Upper lobe of left lung (tissue), 6 donors: ENCODE measurements at regions not wholly inside any gene's neighbourhood (a gene's known extent, or its start where the extent isn't known, plus 50 kb on each side); places are given as distances from the start of the nearest gene placed in this dataset.

Experiments
- ATAC-seq, 2 donors: fragments of 200-7000 bp; cut with Tn5 transposase; one replicate each; pipeline ENCODE4 v1.9.1; 2022; ENCODE audit warnings: mild to moderate bottlenecking in 2 of 2, moderate library complexity in 2 of 2; ENCODE audit not compliant: low FRiP score in 2 of 2
- DNase-seq, 2 donors: peaks; one replicate each; pipeline ENCODE4 v3.0.0-alpha.2; 2019 to 2020
- H3K27ac ChIP-seq, 4 donors: fragments of 200-600 bp; sonication (generic); one replicate each; pipeline ENCODE4 v1.5.1; 2016 to 2019
- H3K27me3 ChIP-seq, 4 donors: fragments of 200-600 bp; sonication (generic); one replicate each; pipeline ENCODE4 v1.5.1; 2017 to 2019
- H3K36me3 ChIP-seq, 4 donors: fragments of 200-600 bp; sonication (generic); one replicate each; pipeline ENCODE4 v1.5.1; 2016 to 2019
- H3K4me1 ChIP-seq, 4 donors: fragments of 200-600 bp; sonication (generic); one replicate each; pipeline ENCODE4 v1.5.1; 2018 to 2019
- H3K4me3 ChIP-seq, 4 donors: fragments of 200-600 bp; sonication (generic); one replicate each; pipeline ENCODE4 v1.5.1; 2017 to 2019; ENCODE audit warnings: mild to moderate bottlenecking in 2 of 4, moderate library complexity in 1 of 4
- H3K9me3 ChIP-seq, 4 donors: fragments of 200-600 bp; sonication (generic); one replicate each; pipeline ENCODE4 v1.5.1; 2018 to 2019
- EP300 ChIP-seq, 4 donors: sonication (generic); formaldehyde crosslinking; IDR thresholded peaks; one replicate each; pipeline ENCODE4 v1.5.1; 2017; ENCODE audit warnings: antibody characterized with exemption in 4 of 4, control low read depth in 2 of 4
- POLR2A ChIP-seq, 4 donors: fragments of 450-650 bp; IDR thresholded peaks; one replicate each; pipeline ENCODE4 v1.5.1; 2016 to 2017; ENCODE audit warnings: antibody characterized with exemption in 4 of 4, mild to moderate bottlenecking in 2 of 4
- POLR2AphosphoS5 ChIP-seq, 2 donors: sonication (generic); formaldehyde crosslinking; IDR thresholded peaks; one replicate each; pipeline ENCODE4 v1.5.1; 2017; ENCODE audit warnings: antibody characterized with exemption in 2 of 2
- WGBS, 2 donors: methylation state at CpG; one replicate each; pipeline ENCODE4 v1.1.5; 2017 to 2018; 5-methylcytosine and 5-hydroxymethylcytosine counted together
- TF ChIP-seq, protein P1 (sequence below), 6 experiments: fragments of 450-650 bp in 4 of 6; fragments of 200-600 bp in 2 of 6; sonication (generic) in 2 of 6; IDR thresholded peaks; one replicate each; pipeline ENCODE4 v1.5.1; 2016 to 2019; ENCODE audit warnings: antibody characterized with exemption in 6 of 6
- donor health status: DM: no; HTN: no; CAD: no; lungs with moderate emphysema.
- donor health status: DM: no; HTN: yes; CAD: no; lungs with severe emphysema.

GRCh38 chr12:127928615-127929571 is 338.1 kb upstream of the TMEM132C start:
- Histone ChIP-seq H3K27ac (peak overlapping the region in 1 of 4 donors; percentile 37), H3K4me1 (no peaks in the 10 kb centered on the region), H3K9me3 (no peaks in the 10 kb centered on the region), H3K4me3 (no peak overlapping the region), H3K27me3 (no peaks in the 10 kb centered on the region), H3K36me3 (no peaks in the 10 kb centered on the region)
- TF ChIP-seq, protein P1, sequence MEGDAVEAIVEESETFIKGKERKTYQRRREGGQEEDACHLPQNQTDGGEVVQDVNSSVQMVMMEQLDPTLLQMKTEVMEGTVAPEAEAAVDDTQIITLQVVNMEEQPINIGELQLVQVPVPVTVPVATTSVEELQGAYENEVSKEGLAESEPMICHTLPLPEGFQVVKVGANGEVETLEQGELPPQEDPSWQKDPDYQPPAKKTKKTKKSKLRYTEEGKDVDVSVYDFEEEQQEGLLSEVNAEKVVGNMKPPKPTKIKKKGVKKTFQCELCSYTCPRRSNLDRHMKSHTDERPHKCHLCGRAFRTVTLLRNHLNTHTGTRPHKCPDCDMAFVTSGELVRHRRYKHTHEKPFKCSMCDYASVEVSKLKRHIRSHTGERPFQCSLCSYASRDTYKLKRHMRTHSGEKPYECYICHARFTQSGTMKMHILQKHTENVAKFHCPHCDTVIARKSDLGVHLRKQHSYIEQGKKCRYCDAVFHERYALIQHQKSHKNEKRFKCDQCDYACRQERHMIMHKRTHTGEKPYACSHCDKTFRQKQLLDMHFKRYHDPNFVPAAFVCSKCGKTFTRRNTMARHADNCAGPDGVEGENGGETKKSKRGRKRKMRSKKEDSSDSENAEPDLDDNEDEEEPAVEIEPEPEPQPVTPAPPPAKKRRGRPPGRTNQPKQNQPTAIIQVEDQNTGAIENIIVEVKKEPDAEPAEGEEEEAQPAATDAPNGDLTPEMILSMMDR (IDR thresholded peaks at IDR 0.05), result no peak
- TF ChIP-seq EP300 (IDR thresholded peaks at IDR 0.05) (no peak), POLR2A (IDR thresholded peaks at IDR 0.05) (no peak), POLR2AphosphoS5 (IDR thresholded peaks at IDR 0.05) (no peak)
- no peak for ATAC-seq
- DNase-seq, result no peak
- WGBS, 2 donors, result 43 to 47% methylated on average over 3 of the region's 3 CpGs

- Histone ChIP-seq H3K9me3 (no peaks in the 10 kb centered on the region), H3K27me3 (no peaks in the 10 kb centered on the region), H3K36me3 (no peaks in the 10 kb centered on the region), H3K4me3 (no peak overlapping the region), H3K27ac (no peak overlapping the region), H3K4me1 (no peaks in the 10 kb centered on the region)
- WGBS, 2 donors, result 62 to 81% methylated on average over 4 to 5 of the region's 5 CpGs
- no peak for DNase-seq
- ATAC-seq, result no peak
- TF ChIP-seq, protein P1 (IDR thresholded peaks at IDR 0.05), result no peak
- TF ChIP-seq POLR2A (IDR thresholded peaks at IDR 0.05) (no peak), EP300 (IDR thresholded peaks at IDR 0.05) (no peak), POLR2AphosphoS5 (IDR thresholded peaks at IDR 0.05) (no peak)
Measured at GRCh38 chr12:127930122-127930521, 336.8 kb upstream of the TMEM132C start.

DNA sequence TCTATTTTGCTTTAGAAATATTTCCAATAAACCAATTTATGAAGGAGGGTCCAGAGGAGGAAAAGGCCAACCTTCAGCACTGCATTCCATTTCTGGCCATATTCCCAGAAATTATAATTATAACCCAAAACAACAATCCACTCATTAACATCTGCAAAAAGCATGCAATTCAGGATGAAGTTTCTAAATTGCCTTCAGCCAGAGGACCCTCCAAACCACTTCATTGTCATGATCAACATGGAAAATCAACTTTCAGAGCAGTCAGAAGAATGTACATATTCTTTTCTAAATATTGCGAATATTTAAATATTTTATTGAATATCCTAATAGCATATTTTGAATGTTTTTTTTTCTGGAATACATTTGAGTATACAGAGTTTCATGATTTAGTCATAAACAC is 332.6 kb upstream of the TMEM132C start:
- Histone ChIP-seq H3K27me3 (no peaks in the 10 kb centered on the region), H3K27ac (no peak overlapping the region), H3K36me3 (no peaks in the 10 kb centered on the region), H3K4me1 (no peaks in the 10 kb centered on the region), H3K9me3 (no peaks in the 10 kb centered on the region), H3K4me3 (no peak overlapping the region)
- TF ChIP-seq EP300 (IDR thresholded peaks at IDR 0.05) (no peak), POLR2AphosphoS5 (IDR thresholded peaks at IDR 0.05) (no peak), POLR2A (IDR thresholded peaks at IDR 0.05) (no peak)
- TF ChIP-seq, protein P1 (IDR thresholded peaks at IDR 0.05), result no peak
- WGBS, 2 donors, result 91 to 96% methylated on average over 1 of the region's 1 CpG
- ATAC-seq (no peak), DNase-seq (no peak)

- no peak for DNase-seq
- WGBS, 2 donors, result 72 to 85% methylated on average over 2 of the region's 2 CpGs
- Histone ChIP-seq H3K27ac (no peak overlapping the region), H3K36me3 (no peaks in the 10 kb centered on the region), H3K27me3 (no peaks in the 10 kb centered on the region), H3K4me3 (no peak overlapping the region), H3K4me1 (no peaks in the 10 kb centered on the region), H3K9me3 (no peaks in the 10 kb centered on the region)
- ATAC-seq, result no peak
- TF ChIP-seq POLR2AphosphoS5 (IDR thresholded peaks at IDR 0.05), result no peak
- TF ChIP-seq, protein P1 (IDR thresholded peaks at IDR 0.05), result no peak
- no peak for TF ChIP-seq POLR2A (IDR thresholded peaks at IDR 0.05)
- no peak for TF ChIP-seq EP300 (IDR thresholded peaks at IDR 0.05)
Measured at GRCh38 chr12:127936463-127936862, 330.5 kb upstream of the TMEM132C start.
